ENCODE measurements at regions not wholly inside any gene's neighbourhood (a gene's known extent, or its start where the extent isn't known, plus 50 kb on each side); places are given as distances from the start of the nearest gene placed in this dataset.

DNA sequence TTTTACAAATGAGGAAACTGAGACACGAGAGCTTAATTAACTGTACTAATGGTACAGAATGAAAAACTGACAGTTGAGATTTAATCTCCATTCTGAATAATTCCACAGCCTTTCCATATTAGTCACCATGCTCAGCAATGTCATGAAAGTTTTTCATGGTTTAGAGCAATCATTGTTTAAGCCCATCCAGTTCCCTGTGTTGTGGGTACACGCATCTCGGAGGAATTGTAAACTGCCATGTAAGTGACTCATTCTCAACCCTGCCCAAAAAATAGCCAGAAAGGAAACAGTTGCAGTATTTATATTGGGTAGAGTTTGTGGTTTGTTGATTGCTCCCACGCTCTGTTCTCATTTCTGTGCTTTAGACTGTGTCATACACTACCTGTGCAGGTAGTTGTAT lies 1790.8 kb downstream of the LRRC4C start:
- TF ChIP-seq, protein P1, sequence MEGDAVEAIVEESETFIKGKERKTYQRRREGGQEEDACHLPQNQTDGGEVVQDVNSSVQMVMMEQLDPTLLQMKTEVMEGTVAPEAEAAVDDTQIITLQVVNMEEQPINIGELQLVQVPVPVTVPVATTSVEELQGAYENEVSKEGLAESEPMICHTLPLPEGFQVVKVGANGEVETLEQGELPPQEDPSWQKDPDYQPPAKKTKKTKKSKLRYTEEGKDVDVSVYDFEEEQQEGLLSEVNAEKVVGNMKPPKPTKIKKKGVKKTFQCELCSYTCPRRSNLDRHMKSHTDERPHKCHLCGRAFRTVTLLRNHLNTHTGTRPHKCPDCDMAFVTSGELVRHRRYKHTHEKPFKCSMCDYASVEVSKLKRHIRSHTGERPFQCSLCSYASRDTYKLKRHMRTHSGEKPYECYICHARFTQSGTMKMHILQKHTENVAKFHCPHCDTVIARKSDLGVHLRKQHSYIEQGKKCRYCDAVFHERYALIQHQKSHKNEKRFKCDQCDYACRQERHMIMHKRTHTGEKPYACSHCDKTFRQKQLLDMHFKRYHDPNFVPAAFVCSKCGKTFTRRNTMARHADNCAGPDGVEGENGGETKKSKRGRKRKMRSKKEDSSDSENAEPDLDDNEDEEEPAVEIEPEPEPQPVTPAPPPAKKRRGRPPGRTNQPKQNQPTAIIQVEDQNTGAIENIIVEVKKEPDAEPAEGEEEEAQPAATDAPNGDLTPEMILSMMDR (IDR thresholded peaks at IDR 0.05; ENCODE audit: low read length): no peak
- TF ChIP-seq EZH2phosphoT487 (IDR thresholded peaks at IDR 0.05; ENCODE audit: low read length) (no peak), EZH2 (optimal IDR thresholded peaks at IDR 0.05; ENCODE audit: low read depth, low read length) (no peak)
- DNase-seq: no peak
- Histone ChIP-seq H3K4me3 (ENCODE audit: low read length) (no peak overlapping the region), H2AFZ (ENCODE audit: low read length) (no peak overlapping the region), H3K36me3 (replicated peaks; ENCODE audit: insufficient read depth, low read length) (no peaks in the 10 kb centered on the region), H4K20me1 (ENCODE audit: insufficient read depth, low read length) (no peaks in the 10 kb centered on the region), H3K4me1 (ENCODE audit: low read length) (no peaks in the 10 kb centered on the region), H3K9ac (ENCODE audit: low read length) (no peak overlapping the region), H3K27ac (ENCODE audit: low read length) (no peak overlapping the region), H3F3A (ENCODE audit: insufficient read depth, low read length) (no peaks in the 10 kb centered on the region), H3K79me2 (ENCODE audit: low read length) (no peaks in the 10 kb centered on the region), H3K27me3 (replicated peaks; ENCODE audit: insufficient read depth, low read length) (no peaks in the 10 kb centered on the region), H3K4me2 (ENCODE audit: low read depth, low read length) (no peak overlapping the region), H3K9me2 (replicated peaks; ENCODE audit: insufficient read depth, low read length) (no peaks in the 10 kb centered on the region), H3K9me3 (replicated peaks; ENCODE audit: insufficient read depth, low read length) (no peaks in the 10 kb centered on the region)

DNA sequence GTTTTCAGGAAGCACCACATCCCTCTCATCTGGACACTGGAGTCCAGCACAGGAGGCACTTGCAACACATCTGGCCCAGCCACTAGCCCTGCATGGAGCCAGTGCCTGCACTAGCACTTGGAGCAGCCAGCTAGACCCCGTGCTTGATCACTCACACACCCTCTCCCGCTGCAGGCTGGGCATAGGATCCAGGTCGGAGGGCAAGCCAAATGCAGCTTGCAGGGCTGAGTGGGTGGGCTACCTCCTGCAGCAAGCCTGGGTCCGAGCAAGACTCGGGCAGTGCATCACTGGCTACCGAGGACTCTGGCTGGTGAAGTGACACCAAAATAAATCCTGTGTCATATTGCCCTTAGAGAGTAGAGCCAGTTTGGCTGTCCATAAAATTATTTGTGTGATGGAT lies 1795.4 kb downstream of the LRRC4C start:
- Histone ChIP-seq H3K9me2 (replicated peaks; ENCODE audit: insufficient read depth, low read length) (no peaks in the 10 kb centered on the region), H3K27ac (ENCODE audit: low read length) (no peak overlapping the region), H3F3A (ENCODE audit: insufficient read depth, low read length) (no peaks in the 10 kb centered on the region), H3K9ac (ENCODE audit: low read length) (no peak overlapping the region), H3K4me2 (ENCODE audit: low read depth, low read length) (no peak overlapping the region), H3K27me3 (replicated peaks; ENCODE audit: insufficient read depth, low read length) (no peaks in the 10 kb centered on the region), H3K9me3 (replicated peaks; ENCODE audit: insufficient read depth, low read length) (no peaks in the 10 kb centered on the region), H3K4me1 (ENCODE audit: low read length) (no peaks in the 10 kb centered on the region), H2AFZ (ENCODE audit: low read length) (no peak overlapping the region), H3K79me2 (ENCODE audit: low read length) (no peaks in the 10 kb centered on the region), H3K36me3 (replicated peaks; ENCODE audit: insufficient read depth, low read length) (no peaks in the 10 kb centered on the region), H4K20me1 (ENCODE audit: insufficient read depth, low read length) (no peaks in the 10 kb centered on the region), H3K4me3 (ENCODE audit: low read length) (no peak overlapping the region)
- no peak for DNase-seq
- TF ChIP-seq EZH2phosphoT487 (IDR thresholded peaks at IDR 0.05; ENCODE audit: low read length) (no peak), EZH2 (optimal IDR thresholded peaks at IDR 0.05; ENCODE audit: low read depth, low read length) (no peak)
- TF ChIP-seq, protein P1 (IDR thresholded peaks at IDR 0.05; ENCODE audit: low read length): no peak

DNA sequence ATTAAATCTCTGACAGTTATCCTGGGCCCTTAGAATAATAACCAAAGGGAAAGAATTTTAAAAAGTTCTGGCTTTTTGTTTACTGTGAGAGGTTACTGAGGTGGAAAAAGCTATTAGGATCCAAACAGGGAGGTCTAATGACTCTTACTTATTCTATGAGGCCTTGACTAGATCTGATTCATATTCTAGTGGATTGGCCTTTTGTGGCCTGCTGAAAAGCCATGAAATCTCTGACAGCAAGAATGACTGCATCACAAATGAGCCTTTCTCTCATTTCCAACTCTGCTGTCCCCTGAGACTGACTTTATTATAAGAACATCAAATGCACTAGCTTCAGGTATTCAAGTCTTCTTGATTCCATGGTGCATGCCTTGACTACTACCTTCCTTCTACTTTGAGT lies 1797.6 kb downstream of the LRRC4C start:
- Histone ChIP-seq H3K4me1 (ENCODE audit: low read length) (no peaks in the 10 kb centered on the region), H3K9ac (ENCODE audit: low read length) (no peak overlapping the region), H3K4me3 (ENCODE audit: low read length) (no peak overlapping the region), H3K79me2 (ENCODE audit: low read length) (no peaks in the 10 kb centered on the region), H3K9me2 (replicated peaks; ENCODE audit: insufficient read depth, low read length) (no peaks in the 10 kb centered on the region), H3K4me2 (ENCODE audit: low read depth, low read length) (no peak overlapping the region), H3K27ac (ENCODE audit: low read length) (no peak overlapping the region), H4K20me1 (ENCODE audit: insufficient read depth, low read length) (no peaks in the 10 kb centered on the region), H3K9me3 (replicated peaks; ENCODE audit: insufficient read depth, low read length) (no peaks in the 10 kb centered on the region), H3K36me3 (replicated peaks; ENCODE audit: insufficient read depth, low read length) (no peaks in the 10 kb centered on the region), H2AFZ (ENCODE audit: low read length) (no peak overlapping the region), H3F3A (ENCODE audit: insufficient read depth, low read length) (no peaks in the 10 kb centered on the region), H3K27me3 (replicated peaks; ENCODE audit: insufficient read depth, low read length) (no peaks in the 10 kb centered on the region)
- DNase-seq: no peak
- TF ChIP-seq, protein P1 (IDR thresholded peaks at IDR 0.05; ENCODE audit: low read length): no peak
- TF ChIP-seq EZH2phosphoT487 (IDR thresholded peaks at IDR 0.05; ENCODE audit: low read length): no peak
